H1 (cell line): ENCODE measurements at regions not wholly inside any gene's neighbourhood (a gene's known extent, or its start where the extent isn't known, plus 50 kb on each side); places are given as distances from the start of the nearest gene placed in this dataset.

Source experiments
- ATF3 ChIP-seq: IDR thresholded peaks from 2 replicates; pipeline ENCODE4 v1.6.1; 2011; ENCODE audit warnings: low read depth, mild to moderate bottlenecking, low read length; ENCODE audit not compliant: insufficient read depth
- BCL11A ChIP-seq, 2 experiments: IDR thresholded peaks; one replicate each; pipeline ENCODE4 v1.6.1; 2011; ENCODE audit warnings: low read depth in 2 of 2, low read length in 2 of 2, mild to moderate bottlenecking in 2 of 2
- CEBPB ChIP-seq: IDR thresholded peaks from 2 replicates; pipeline ENCODE4 v1.6.1; 2012; ENCODE audit warnings: low read depth, low read length
- EP300 ChIP-seq, 2 experiments: IDR thresholded peaks; 1 replicate in 1 of 2; 2 replicates in 1 of 2; pipeline ENCODE4 v1.6.1; 2011 to 2012; ENCODE audit warnings: low read depth in 2 of 2, low read length in 2 of 2, mild to moderate bottlenecking in 2 of 2, borderline replicate concordance in 1 of 2, inconsistent platforms in 1 of 2, moderate library complexity in 1 of 2
- JUN ChIP-seq: IDR thresholded peaks from 2 replicates; pipeline ENCODE4 v1.6.1; 2011; ENCODE audit warnings: low read depth, mild to moderate bottlenecking, improper control_type of control experiment, low read length
- JUND ChIP-seq: IDR thresholded peaks from 2 replicates; pipeline ENCODE4 v1.6.1; 2011; ENCODE audit warnings: mild to moderate bottlenecking, improper control_type of control experiment, low read length
- MAFK ChIP-seq: IDR thresholded peaks from 2 replicates; pipeline ENCODE4 v1.6.1; 2012; ENCODE audit warnings: low read depth, mild to moderate bottlenecking, improper control_type of control experiment, low read length
- RXRA ChIP-seq: IDR thresholded peaks from 2 replicates; pipeline ENCODE4 v1.6.1; 2011; ENCODE audit warnings: low read depth, mild to moderate bottlenecking, low read length, moderate library complexity; ENCODE audit not compliant: insufficient read depth

GRCh38 chr6:830667-831327, 137.9 kb upstream of the EXOC2 start (continued):
- TF ChIP-seq MAFK, result no peak
- TF ChIP-seq BCL11A (IDR thresholded peaks at IDR 0.05; ENCODE audit: low read depth in 2 of 2, low read length in 2 of 2), result no peak
- TF ChIP-seq JUN, result no peak
- no peak for TF ChIP-seq ATF3
- TF ChIP-seq RXRA, result no peak
- TF ChIP-seq JUND, result no peak
- TF ChIP-seq CEBPB, result no peak
- no peak for TF ChIP-seq EP300 (IDR thresholded peaks at IDR 0.05; ENCODE audit: borderline replicate concordance in 1 of 2, low read depth in 2 of 2, low read length in 2 of 2)
